Heart left ventricle (tissue), 13 donors: ENCODE measurements at regions not wholly inside any gene's neighbourhood (a gene's known extent, or its start where the extent isn't known, plus 50 kb on each side); places are given as distances from the start of the nearest gene placed in this dataset.

Source experiments
- CTCF ChIP-seq, 12 donors: fragments of 200-600 bp; sonication (generic) in 4 of 12; IDR thresholded peaks; one replicate each; pipeline versions ENCODE4 v1.5.0 to v1.8.0; 2018 to 2022; ENCODE audit warnings: antibody characterized with exemption in 12 of 12, mild to moderate bottlenecking in 5 of 12
- POLR2A ChIP-seq, 2 donors: fragments of 450-650 bp; IDR thresholded peaks; one replicate each; pipeline ENCODE4 v1.6.1; 2017; ENCODE audit warnings: antibody characterized with exemption in 2 of 2, mild to moderate bottlenecking in 2 of 2, moderate library complexity in 2 of 2
- donor health status: ischemic (EF 13 %, LVEDD 7.1; RV severe dilation, severe dysfunction).
- donor health status: DM: no; HTN: yes; CAD: no.
- donor health status: DM: no; HTN: no; CAD: no.
- donor health status: ischemic (EF 25% LVEDD 6.9; RV normal size, moderate dysfunction).
- donor health status: ischemic (EF 25% LVEDD 5.7; RV mildly dilated, moderate dysfunction).
- donor health status: ischemic (EF 35%, LVEDD 5.7; RV mildly dilated, moderate dysfunction).
- donor health status: nonischemic (EF 11% LVEDD 7.7; RV severe dilation, severe dysfunction).
- donor health status: DM: yes; HTN: yes; CAD: no.
- donor health status: PGD.
- donor health status: ischemic (EF 29% LVEDD 5.4; RV normal size, mild dysfunction).
- donor health status: nonischemic (EF 23%, LVEDD 6.1; RV moderate dilation, normal function).

GRCh38 chr10:131686781-131687420 is 213.9 kb upstream of the PPP2R2D start:
- TF ChIP-seq CTCF (IDR thresholded peaks at IDR 0.05) (no peak), POLR2A (IDR thresholded peaks at IDR 0.05) (no peak)
